Gastrocnemius medialis (tissue), 4 donors: ENCODE measurements at regions not wholly inside any gene's neighbourhood (a gene's known extent, or its start where the extent isn't known, plus 50 kb on each side); places are given as distances from the start of the nearest gene placed in this dataset.

ENCODE experiments used
- CTCF ChIP-seq, 5 experiments: fragments of 450-650 bp in 3 of 5; fragments of 200-600 bp in 2 of 5; sonication (generic) in 2 of 5; IDR thresholded peaks in 4 of 5; conservative IDR thresholded peaks in 1 of 5; 1 replicate in 4 of 5; 2 replicates in 1 of 5; pipeline ENCODE4 v1.5.1; 2016 to 2019; ENCODE audit warnings: antibody characterized with exemption in 5 of 5, mild to moderate bottlenecking in 3 of 5, moderate library complexity in 3 of 5
- POLR2A ChIP-seq, 2 donors: fragments of 450-650 bp; IDR thresholded peaks; one replicate each; pipeline ENCODE4 v1.6.1; 2017; ENCODE audit warnings: antibody characterized with exemption in 2 of 2, mild to moderate bottlenecking in 2 of 2, moderate library complexity in 2 of 2

- TF ChIP-seq CTCF (IDR thresholded peaks at IDR 0.05 in 4 of 5, conservative IDR thresholded peaks at IDR 0.05 in 1 of 5) (no peak), POLR2A (IDR thresholded peaks at IDR 0.05) (no peak)
Measured at GRCh38 chr12:58395056-58395455, 453.7 kb downstream of the ATP23 start.
